Suprapubic skin (tissue), 4 donors: ENCODE measurements at regions not wholly inside any gene's neighbourhood (a gene's known extent, or its start where the extent isn't known, plus 50 kb on each side); places are given as distances from the start of the nearest gene placed in this dataset.

Experiments
- DNase-seq, 2 donors: peaks; one replicate each; pipeline ENCODE4 v3.0.0-alpha.2; 2019; ENCODE audit warnings: low spot score in 2 of 2
- H3K27ac ChIP-seq: fragments of 200-600 bp; sonication (generic); one replicate; pipeline ENCODE4 v1.5.1; 2019
- H3K27me3 ChIP-seq: fragments of 200-600 bp; sonication (generic); one replicate; pipeline ENCODE4 v1.5.1; 2019
- H3K36me3 ChIP-seq: fragments of 200-600 bp; sonication (generic); one replicate; pipeline ENCODE4 v1.5.1; 2019
- H3K4me1 ChIP-seq: fragments of 200-600 bp; sonication (generic); one replicate; pipeline ENCODE4 v1.5.1; 2019
- H3K4me3 ChIP-seq: fragments of 200-600 bp; sonication (generic); one replicate; pipeline ENCODE4 v1.5.1; 2019; ENCODE audit warnings: mild to moderate bottlenecking
- H3K9me3 ChIP-seq: fragments of 200-600 bp; sonication (generic); one replicate; pipeline ENCODE4 v1.5.1; 2019
- CTCF ChIP-seq, 2 donors: fragments of 200-600 bp in 1 of 2; fragments of 450-650 bp in 1 of 2; sonication (generic) in 1 of 2; IDR thresholded peaks; one replicate each; pipeline ENCODE4 v1.5.1; 2016 to 2019; ENCODE audit warnings: antibody characterized with exemption in 2 of 2, mild to moderate bottlenecking in 1 of 2, moderate library complexity in 1 of 2
- EP300 ChIP-seq: sonication (generic); formaldehyde crosslinking; IDR thresholded peaks from one replicate; pipeline ENCODE4 v1.6.1; 2017; ENCODE audit warnings: antibody characterized with exemption
- POLR2A ChIP-seq, 2 donors: fragments of 450-650 bp; IDR thresholded peaks; one replicate each; pipeline ENCODE4 v1.6.1; 2017; ENCODE audit warnings: antibody characterized with exemption in 2 of 2, mild to moderate bottlenecking in 2 of 2, moderate library complexity in 2 of 2
- POLR2AphosphoS5 ChIP-seq, 3 donors: sonication (generic); formaldehyde crosslinking; IDR thresholded peaks; one replicate each; pipeline ENCODE4 v1.6.1; 2017; ENCODE audit warnings: antibody characterized with exemption in 3 of 3
- WGBS: methylation state at CpG from one replicate; pipeline ENCODE4 v1.1.5; 2018; 5-methylcytosine and 5-hydroxymethylcytosine counted together

- 21% methylated on average over 3 of the region's 3 CpGs for WGBS
Observed at GRCh38 chr12:41122894-41123293, 65.2 kb upstream of the PDZRN4 start.

GRCh38 chr12:41123871-41124270, 64.2 kb upstream of the PDZRN4 start:
- H3K27ac ChIP-seq: no peak overlapping the region
- TF ChIP-seq CTCF (IDR thresholded peaks at IDR 0.05) (no peak), EP300 (no peak), POLR2AphosphoS5 (IDR thresholded peaks at IDR 0.05) (no peak), POLR2A (IDR thresholded peaks at IDR 0.05) (no peak)
- no peaks in the 10 kb centered on the region for H3K9me3 ChIP-seq
- 65% methylated on average over 1 of the region's 1 CpG for WGBS
- peaks cover 19% of the 10 kb centered on the region for H3K4me1 ChIP-seq
- DNase-seq: no peak
- no peaks in the 10 kb centered on the region for H3K27me3 ChIP-seq
- H3K4me3 ChIP-seq: no peak overlapping the region
- H3K36me3 ChIP-seq: no peaks in the 10 kb centered on the region

More at GRCh38 chr12:41122894-41123293, 65.2 kb upstream of the PDZRN4 start:
- Histone ChIP-seq H3K27ac (no peak overlapping the region), H3K4me1 (peaks cover 19% of the 10 kb centered on the region), H3K27me3 (no peaks in the 10 kb centered on the region), H3K4me3 (no peak overlapping the region), H3K9me3 (no peaks in the 10 kb centered on the region), H3K36me3 (no peaks in the 10 kb centered on the region)
- TF ChIP-seq CTCF (IDR thresholded peaks at IDR 0.05) (no peak), POLR2AphosphoS5 (IDR thresholded peaks at IDR 0.05) (peak in 1 of 3 donors; percentile 58), POLR2A (IDR thresholded peaks at IDR 0.05) (no peak)
- DNase-seq: no peak
